Activated CD4-positive, alpha-beta T cell treated with anti-CD3 and anti-CD28 coated beads for 48 hours (primary cell): ENCODE measurements at regions not wholly inside any gene's neighbourhood (a gene's known extent, or its start where the extent isn't known, plus 50 kb on each side); places are given as distances from the start of the nearest gene placed in this dataset.
"Not testable (repeated sequence)": the region's sequence is repeated elsewhere in the genome, so short reads cannot be mapped to it uniquely, and the experiment has no call there.

Experiments used
- DNase-seq: peaks from one replicate; pipeline ENCODE4 v3.0.0-alpha.2; 2020

- DNase-seq, result no peak
Measured at GRCh38 chr10:61040399-61041016, 96.5 kb upstream of the RHOBTB1 start.

DNA sequence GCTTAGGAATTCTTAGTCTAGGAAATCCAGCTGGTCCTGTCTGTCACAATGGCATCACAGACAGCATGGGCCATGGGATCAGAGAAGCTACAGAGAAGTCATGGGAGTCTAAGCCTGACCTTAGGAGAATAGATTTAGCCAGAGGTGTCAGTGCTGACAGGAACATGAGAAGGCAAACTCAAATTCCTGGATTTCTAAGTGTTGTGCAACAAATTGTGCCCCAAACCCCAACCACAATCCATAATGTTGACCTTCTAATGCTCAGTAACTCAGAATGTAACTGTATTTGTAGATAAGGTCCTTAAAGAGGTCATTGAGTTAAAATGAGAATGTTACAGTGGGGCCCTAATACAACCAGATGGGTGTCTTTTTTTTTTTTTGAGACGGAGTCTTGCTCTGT is 95.9 kb upstream of the RHOBTB1 start:
- DNase-seq, result no peak

DNA sequence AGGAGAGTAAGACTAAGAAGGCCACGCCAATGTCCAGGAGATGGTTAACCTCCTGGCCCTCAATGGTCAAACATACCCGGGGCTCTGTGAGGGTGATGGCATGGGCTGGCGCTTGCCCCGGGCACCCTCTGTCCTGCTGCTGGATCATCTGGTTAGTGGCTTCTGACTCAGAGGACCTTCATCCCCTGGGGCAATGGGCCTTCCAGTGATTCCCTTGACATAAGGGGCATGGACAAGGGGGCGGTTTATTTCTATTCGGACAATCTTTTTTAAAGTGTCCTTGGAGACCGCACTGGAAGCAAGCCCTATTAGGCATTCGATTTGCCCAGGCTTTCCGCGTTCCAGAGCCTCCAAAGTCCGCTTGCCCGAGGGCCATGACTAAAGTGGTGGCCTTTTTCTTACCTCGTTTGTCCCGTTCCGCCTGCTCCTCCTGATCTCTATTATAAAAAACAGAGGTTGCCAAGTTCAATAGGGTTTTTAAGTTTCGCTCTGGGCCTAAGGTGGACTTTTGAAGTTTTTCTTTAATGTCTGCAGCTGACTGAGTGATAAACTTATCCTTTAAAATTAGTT is 93.4 kb upstream of the RHOBTB1 start:
- not testable (repeated sequence) for DNase-seq

DNA sequence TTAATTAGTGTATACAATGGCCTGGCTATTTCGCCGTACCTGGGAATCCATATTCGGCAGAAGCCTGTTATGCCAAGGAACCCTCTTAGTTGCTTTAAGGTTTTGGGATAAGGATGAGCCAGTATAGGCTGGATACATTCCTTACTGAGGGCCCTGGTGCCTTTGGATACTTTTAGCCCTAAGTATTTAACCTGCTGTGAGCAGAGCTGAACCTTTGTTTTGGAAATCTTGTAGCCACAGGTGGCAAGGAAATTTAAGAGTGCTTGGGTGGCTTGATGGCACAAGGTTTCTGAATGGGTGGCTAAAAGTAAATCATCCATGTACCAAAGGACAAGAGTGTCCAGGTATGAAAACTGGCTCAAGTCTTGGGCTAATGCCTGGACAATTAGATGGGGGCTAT is 92.2 kb upstream of the RHOBTB1 start:
- DNase-seq, result not testable (repeated sequence)

DNA sequence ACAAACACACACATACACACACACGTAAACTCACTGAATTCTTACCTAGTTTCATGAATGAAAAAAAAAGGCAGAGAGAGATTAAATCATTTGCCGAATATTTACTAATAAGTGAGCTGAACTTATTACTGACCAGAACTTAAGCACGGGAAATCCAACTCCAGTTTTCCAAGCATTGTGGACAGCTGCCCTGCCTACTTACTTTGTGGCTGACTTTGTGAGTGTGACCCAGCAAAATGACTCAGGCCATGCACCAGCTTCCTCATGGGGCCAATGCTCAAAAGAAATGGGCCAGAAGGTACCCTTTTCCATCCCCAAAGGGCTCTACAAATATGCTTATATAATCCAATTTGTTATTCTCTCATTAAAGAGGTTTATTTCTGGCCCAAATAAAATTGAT is 87.4 kb upstream of the RHOBTB1 start:
- DNase-seq, result no peak

DNA sequence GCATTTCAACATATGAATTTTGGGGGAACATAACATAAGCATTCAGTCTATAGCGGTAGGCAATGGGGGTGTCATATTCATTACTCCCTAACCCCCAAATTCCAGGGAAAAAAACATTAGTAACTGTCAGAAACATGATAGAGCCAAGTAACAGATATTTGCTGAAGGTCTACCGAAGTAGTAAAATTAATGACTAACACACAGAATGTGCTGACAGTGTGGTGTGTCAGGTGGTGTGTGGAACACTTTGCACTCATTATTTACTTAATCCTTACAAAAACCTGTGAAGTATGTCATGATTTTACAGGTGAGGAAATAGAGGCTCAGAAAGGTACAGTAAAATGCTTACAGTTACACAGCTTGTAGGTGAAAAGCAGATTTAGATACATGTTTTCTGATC is 85.4 kb upstream of the RHOBTB1 start:
- no peak for DNase-seq

DNA sequence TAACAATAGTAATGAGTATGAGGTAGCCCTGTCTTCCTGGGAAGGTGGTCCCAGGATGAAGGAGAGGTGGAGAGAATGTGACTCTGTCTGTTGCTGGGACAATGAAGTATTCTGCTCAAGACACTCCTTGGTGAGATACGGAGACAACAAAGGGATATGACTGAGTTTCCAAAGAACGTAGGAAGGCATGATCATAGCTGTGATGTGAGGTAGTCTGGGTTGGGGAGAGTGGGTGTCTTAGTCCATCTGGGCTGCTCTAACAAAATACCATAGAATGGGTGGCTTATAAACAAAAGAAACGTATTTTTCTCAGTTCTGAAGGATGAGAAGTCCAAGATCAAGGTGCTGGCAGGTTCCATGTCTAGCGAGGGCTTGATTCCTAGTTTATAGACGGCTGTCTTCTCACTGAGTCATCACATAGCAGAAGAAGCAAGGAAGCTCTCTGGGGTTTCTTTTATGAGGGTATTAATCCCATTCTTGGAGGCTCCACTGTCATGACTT is 84.9 kb upstream of the RHOBTB1 start:
- DNase-seq, result no peak

GRCh38 chr10:61024856-61025201 is 80.8 kb upstream of the RHOBTB1 start:
- DNase-seq, result no peak

DNA sequence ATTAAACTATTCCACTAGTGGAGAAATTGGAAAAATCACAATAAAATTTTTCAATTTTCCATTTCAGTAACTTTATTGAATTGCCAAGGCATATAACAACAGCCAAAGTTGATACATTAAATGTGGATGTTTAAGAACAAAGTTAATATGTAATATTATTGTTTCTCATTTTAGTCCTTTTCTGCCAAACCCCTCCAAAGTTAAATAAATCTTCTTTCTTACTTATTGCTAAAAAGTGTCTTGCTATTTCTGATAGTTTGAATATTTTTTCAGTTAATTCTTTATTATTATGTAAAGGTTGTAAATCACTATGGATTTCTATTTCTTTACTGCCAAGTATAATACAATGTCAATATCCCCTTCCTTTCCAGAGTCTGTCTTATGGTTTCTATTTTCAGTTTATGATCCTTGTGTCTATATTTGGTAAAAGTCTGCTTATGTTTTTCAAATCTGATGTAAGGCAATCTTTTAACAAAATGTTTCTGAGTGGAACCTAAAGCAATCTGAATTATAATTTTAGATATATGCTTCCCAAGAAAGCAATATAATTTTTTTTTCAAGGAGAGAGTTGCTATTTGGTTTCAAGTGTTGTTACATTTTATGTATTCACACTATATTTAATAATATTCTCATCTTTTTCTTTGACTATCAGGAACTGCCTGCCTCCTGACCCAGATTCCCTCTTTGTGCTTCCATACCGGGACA is 80.3 kb upstream of the RHOBTB1 start:
- no peak for DNase-seq

DNA sequence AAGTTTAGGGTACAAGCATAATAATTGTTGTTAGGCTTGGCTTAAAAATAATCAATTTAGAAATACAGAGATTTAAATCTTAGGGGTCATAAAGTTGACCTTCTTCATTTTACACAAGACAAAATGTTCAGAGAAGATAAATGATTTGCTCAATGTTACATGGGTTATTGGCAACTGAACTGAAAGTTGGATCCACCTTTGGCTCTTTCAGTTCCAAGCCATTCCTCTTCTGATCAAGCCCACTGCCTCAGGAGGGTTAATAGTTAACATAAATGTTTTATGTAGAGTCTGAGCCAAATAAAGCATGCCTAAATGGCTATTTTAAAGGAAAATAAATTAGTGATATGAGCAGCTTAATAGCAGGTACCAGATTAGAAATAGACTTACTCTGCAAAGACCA is 79.1 kb upstream of the RHOBTB1 start:
- no peak for DNase-seq

GRCh38 chr10:61021926-61022325 is 77.9 kb upstream of the RHOBTB1 start:
- DNase-seq, result no peak

DNA sequence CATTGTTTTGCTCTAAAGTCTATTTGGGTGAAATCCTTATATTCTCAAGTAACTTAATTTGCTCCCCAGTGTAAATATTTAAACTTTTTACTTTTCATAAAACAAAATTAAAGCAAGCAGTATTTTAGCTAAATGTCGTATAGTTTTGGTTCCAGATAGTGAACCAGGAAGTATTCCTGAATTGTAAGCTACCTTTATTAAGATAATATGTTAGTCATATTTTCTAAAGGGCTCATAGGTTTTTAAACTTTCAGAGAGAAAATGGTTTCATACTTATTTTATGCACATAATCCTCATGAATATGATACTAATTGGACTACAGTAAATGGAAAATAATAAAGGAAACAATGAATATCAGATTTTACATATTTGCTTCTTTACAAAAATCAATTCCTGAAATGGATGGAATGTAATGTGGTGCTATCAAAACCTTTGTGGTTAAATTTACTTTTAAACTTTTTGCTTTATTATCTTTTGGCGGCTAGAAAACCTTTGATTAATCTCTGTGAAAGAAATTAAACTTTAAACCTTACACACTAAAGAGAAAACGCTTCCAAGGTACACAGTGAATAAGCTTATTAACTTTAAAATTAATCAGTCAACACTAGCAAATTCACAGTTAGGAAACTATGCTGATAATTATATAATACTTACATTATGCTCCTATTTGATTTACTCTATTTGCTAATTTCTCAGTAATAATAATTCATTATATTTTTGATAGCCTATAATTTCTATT is 76.6 kb upstream of the RHOBTB1 start:
- DNase-seq, result no peak

- DNase-seq, result no peak
Measured at GRCh38 chr10:61018146-61018545, 74.2 kb upstream of the RHOBTB1 start.

DNA sequence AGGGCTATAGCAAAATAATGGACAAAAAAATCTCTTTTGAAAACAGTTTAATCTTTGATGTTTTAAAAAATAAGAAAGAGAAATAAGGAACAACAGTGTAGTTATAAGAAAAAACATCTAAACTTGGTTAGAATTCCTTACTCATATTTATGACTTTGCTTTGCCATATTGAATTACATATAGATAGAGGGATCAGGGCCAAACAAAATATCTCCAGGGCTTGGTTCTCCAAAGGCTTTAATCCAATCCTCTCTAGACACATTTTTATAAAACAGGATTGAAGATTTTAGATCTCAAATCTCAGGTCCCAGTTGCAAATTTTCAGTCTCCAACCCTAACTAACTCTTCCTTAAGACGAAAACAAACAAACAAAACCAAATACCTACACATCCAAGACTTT is 72.6 kb upstream of the RHOBTB1 start:
- no peak for DNase-seq

DNA sequence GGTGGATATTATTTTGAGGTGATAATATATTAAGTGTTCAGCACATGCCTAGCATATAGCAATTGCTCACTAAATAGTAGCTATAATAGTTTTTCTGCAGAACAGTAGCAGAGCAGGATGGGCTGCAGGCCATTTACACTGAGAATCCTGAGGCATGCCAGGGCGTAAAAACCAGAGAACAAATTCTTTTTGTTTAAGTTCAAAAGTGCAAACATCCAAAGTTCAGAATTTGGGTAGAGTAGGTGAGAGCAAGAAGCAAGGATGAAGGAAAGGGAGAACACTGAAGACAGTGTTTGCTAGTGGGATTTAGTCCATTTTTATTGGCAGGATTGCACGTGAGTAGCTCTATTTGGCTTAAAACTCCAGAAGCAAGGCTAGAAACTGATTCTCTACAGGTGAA is 72.0 kb upstream of the RHOBTB1 start:
- DNase-seq, result no peak

GRCh38 chr10:61010863-61011262 is 66.9 kb upstream of the RHOBTB1 start:
- no peak for DNase-seq

- not testable (repeated sequence) for DNase-seq
Measured at GRCh38 chr10:61003069-61003468, 59.1 kb upstream of the RHOBTB1 start.

DNA sequence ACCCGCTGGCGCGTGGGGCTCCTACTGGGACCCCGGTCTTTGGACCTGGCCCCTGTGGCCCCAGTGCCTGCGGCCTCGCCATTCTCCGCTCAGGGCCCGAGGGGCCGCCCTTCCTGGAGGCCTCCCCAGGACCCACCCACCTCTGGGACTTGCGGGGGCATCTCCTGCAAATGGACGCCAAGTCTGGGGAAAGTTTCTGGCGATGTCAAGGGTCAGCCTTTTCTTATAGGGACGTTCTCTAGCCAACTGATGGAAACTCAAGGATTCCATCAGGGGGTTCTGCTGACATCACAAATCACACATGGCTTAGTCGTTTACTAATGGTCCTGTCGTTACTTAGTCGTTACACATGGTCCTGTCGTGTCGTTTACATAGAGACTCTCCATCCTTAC is 57.7 kb upstream of the RHOBTB1 start:
- DNase-seq, result no peak

GRCh38 chr10:61000769-61001730 is 57.1 kb upstream of the RHOBTB1 start:
- DNase-seq, result no peak

DNA sequence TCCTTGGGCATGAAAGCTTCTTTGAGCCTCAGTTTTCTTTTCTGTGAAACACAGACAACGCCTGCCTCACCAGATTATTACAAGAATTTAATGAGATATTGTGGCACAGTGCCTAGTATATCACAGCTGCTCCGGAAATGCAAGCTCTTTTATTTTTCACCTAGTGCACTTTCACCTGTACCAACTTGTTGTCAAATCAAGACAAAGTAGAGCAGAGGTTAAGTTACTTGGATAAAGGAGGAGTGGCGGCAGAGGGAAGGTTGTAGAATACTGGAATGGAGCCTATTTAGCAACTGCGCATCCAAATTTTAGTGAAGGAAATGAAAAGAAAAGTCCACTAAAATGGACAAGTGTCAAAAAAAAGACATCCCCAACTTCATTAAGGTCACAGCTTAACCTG is 54.9 kb upstream of the RHOBTB1 start:
- no peak for DNase-seq

- no peak for DNase-seq
Measured at GRCh38 chr10:60994128-60994527, 50.1 kb upstream of the RHOBTB1 start.
